ENCODE measurements at regions not wholly inside any gene's neighbourhood (a gene's known extent, or its start where the extent isn't known, plus 50 kb on each side); places are given as distances from the start of the nearest gene placed in this dataset.
A peak's percentile ranks its signal among the peaks of the same experiment; 100 is the strongest.
"Not testable (repeated sequence)": the region's sequence is repeated elsewhere in the genome, so short reads cannot be mapped to it uniquely, and the experiment has no call there.

DNA sequence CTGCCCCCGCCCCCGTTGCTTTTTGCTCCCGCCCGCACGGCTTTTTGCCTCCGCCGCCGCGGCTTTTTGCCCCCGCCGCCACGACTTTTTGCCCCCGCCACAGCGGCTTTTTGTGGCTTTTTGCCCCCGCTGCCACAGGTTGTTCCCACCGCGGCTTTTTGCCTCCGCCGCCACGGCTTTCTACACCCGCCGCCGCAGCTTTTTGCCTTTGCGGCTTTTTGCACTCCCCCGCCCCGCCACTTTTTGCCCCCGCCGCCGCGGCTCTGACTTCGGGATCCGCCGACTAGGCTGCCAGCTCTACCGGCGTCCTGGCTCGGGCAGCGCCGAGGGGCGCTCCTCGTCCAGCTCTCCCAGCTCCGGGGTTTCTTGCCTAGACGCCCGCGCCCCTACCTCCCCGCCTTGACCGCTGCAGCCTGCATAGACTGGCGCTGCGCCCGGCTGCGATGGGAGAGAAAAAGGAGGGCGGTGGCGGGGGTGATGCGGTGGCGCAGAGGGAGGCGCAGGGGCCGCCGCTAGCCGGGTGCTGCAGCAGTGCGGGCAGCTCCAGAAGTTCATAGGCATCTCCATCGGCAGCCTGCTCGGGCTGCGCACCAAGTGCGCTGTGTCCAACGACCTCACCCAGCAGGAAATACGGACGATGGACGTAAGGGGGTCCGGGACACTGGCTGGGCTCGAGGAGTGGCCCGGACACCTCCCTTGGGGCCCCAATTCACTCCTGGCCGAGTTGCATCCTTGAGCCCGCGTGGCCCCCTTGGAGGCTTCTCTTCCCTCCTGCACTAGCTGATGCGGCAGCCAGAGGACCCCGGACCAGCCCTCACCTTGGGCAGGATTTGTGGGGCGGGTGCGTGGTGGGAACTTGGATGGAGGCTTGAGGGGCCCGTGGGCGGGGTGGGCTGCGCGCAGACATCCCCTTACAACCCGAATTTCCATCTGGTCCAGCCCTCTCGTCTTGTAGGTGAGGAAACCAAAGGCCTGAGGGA is 555.7 kb downstream of the TP53TG3F start:
- H3K9me3 Mint-ChIP-seq; ATAC-seq (replicated peaks in 1 of 2); H3K4me1 Mint-ChIP-seq (ENCODE audit: low read depth): not testable (repeated sequence)

GRCh38 chr16:34018277-34018676 is 558.9 kb downstream of the TP53TG3F start:
- not testable (repeated sequence) for H3K36me3 Mint-ChIP-seq (ENCODE audit: insufficient read depth in 2 of 2); H3K27me3 Mint-ChIP-seq (ENCODE audit: low read depth); H3K27ac Mint-ChIP-seq; ATAC-seq (replicated peaks in 1 of 2); H3K4me3 Mint-ChIP-seq; DNase-seq; H3K4me1 Mint-ChIP-seq (ENCODE audit: low read depth)
- peaks cover 12 to 16% of the 10 kb centered on the region in 2 donors for H3K9me3 Mint-ChIP-seq

More for the DNA sequence above, 555.7 kb downstream of the TP53TG3F start:
- H3K27ac Mint-ChIP-seq; H3K27me3 Mint-ChIP-seq (ENCODE audit: low read depth); DNase-seq; H3K36me3 Mint-ChIP-seq (ENCODE audit: insufficient read depth in 2 of 2); H3K4me3 Mint-ChIP-seq: not testable (repeated sequence)

DNA sequence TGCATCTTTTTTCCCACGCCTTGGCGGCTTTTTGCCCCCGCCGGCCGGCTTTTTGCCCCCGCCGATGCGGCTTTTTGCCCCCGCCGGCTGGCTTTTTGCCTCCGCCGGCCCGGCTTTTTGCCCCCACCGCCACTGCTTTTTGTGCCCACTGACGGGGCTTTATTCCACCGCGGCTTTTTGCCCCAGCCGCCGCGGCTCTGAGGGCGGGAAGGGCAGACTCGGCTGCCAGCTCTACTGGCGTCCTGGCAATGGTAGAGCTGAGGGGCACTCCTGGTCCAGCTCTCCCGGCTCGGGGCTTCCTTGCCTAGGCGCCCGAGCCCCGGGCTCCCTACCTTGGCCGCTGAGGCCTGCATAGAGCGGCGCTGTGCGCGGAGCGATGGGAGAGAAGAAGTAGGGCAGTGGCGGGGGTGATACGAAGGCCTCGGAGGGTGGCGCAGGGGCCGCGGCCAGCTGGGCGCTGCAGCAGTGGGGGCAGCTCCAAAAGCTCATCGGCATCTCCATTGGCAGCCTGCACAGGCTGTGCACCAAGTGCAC is 591.4 kb downstream of the TP53TG3F start:
- Mint-ChIP-seq H3K27ac (no peak overlapping the region), H3K36me3 (ENCODE audit: insufficient read depth in 2 of 2) (peaks cover 12 to 15% of the 10 kb centered on the region in 2 donors), H3K4me1 (ENCODE audit: low read depth) (no peaks in the 10 kb centered on the region), H3K27me3 (ENCODE audit: low read depth) (no peaks in the 10 kb centered on the region), H3K9me3 (peaks cover 21 to 23% of the 10 kb centered on the region in 2 donors), H3K4me3 (no peak overlapping the region)
- no peak for ATAC-seq (replicated peaks in 1 of 2)
- no peak for DNase-seq

- ATAC-seq (replicated peaks in 1 of 2), result no peak
- H3K4me3 Mint-ChIP-seq, result no peak overlapping the region
- H3K27me3 Mint-ChIP-seq (ENCODE audit: low read depth), result no peaks in the 10 kb centered on the region
- H3K36me3 Mint-ChIP-seq (ENCODE audit: insufficient read depth in 2 of 2), result peaks cover 12 to 16% of the 10 kb centered on the region in 2 donors
- DNase-seq, result no peak
- peak overlapping the region; percentile 25 for H3K27ac Mint-ChIP-seq
- H3K9me3 Mint-ChIP-seq, result peaks cover 17 to 18% of the 10 kb centered on the region in 2 donors
- H3K4me1 Mint-ChIP-seq (ENCODE audit: low read depth), result no peaks in the 10 kb centered on the region
Measured at GRCh38 chr16:34054137-34054536, 594.7 kb downstream of the TP53TG3F start.

DNA sequence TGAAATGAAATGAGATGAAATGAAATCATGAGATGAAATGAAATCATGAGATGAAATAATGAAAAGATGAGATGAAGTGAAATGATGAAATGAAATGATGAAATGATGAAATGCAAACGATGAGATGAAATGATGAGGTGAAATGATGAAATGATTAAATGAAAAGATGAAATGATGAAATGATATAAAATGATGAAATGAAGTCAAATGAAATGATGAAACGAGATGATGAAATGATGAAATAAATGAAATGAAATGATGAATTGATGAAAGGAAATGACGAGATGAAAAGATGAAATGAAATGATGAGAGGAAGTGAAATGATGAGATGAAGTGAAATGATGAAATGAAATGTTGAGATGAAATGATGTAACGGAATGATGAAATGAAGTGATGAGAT is 595.6 kb downstream of the TP53TG3F start:
- peaks cover 12 to 16% of the 10 kb centered on the region in 2 donors for H3K36me3 Mint-ChIP-seq (ENCODE audit: insufficient read depth in 2 of 2)
- no peaks in the 10 kb centered on the region for H3K27me3 Mint-ChIP-seq (ENCODE audit: low read depth)
- H3K9me3 Mint-ChIP-seq, result peaks cover 14 to 16% of the 10 kb centered on the region in 2 donors
- DNase-seq, result no peak
- H3K4me1 Mint-ChIP-seq (ENCODE audit: low read depth), result no peaks in the 10 kb centered on the region
- ATAC-seq (replicated peaks in 1 of 2), result no peak
- no peak overlapping the region for H3K4me3 Mint-ChIP-seq
- peak overlapping the region; percentile 12 for H3K27ac Mint-ChIP-seq

DNA sequence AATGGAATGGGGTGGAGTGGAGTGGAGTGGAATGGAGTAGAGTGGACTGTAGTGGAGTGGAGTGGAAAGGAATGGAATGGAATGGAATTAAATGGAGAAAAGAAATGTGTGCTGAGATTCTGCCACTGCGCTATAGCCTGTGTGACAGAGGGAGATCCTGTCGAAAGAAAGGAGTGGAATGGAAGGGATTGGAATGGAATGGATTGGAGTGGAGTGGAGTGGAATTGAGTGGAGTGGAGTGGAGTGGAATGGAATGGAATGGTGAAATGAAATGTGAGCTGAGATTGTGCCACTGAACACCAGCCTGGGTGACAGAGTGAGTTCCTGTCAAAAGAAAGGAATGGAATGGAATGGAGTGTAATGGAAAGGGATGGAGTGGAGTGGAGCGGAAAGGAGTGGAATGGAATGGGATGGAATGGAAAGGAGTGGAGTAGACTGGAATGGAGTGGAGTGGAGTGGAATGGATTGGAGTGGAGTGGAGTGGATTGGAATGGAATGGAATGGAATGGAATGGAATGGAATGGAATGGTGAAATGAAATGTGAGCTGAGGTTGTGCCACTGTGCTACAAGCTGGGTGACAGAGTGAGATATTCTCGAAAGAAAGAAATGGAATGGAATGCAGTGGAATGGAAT is 603.3 kb downstream of the TP53TG3F start:
- not testable (repeated sequence) for H3K4me3 Mint-ChIP-seq; DNase-seq; H3K4me1 Mint-ChIP-seq (ENCODE audit: low read depth); H3K27ac Mint-ChIP-seq; ATAC-seq (replicated peaks in 1 of 2); H3K27me3 Mint-ChIP-seq (ENCODE audit: low read depth)
- Mint-ChIP-seq H3K9me3 (peaks cover 43 to 47% of the 10 kb centered on the region in 2 donors), H3K36me3 (ENCODE audit: insufficient read depth in 2 of 2) (peaks cover 43 to 47% of the 10 kb centered on the region in 2 donors)

DNA sequence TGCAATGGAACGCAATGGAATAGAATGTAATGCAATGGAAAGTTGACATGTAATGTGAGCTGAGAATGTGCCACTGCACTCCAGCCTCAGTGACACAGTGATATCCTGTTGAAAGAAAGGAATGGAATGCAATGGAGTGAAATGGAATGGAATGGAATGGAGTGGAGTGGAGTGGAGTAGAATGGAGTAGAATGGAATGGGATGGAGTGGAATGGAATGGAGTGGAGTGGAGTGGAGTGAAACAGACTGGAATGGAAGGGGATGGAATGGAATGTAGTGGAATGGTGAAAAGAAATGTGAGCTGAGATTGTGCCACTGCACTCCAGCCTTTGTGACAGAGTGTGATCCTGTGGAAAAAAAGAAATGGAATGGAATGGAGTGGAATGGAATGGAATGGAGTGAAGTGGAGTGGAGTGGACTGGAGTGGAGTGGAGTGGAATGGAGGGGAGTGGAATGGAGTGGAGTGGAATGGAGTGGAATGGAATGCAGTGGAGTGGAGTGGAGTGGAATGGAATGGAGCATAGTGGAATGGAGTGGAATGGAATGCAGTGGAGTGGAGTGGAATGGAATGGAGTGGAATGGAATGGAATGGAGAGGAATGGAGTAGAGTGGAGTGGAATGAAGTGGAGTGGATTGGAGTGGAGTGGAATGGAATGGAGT is 604.2 kb downstream of the TP53TG3F start:
- H3K4me1 Mint-ChIP-seq (ENCODE audit: low read depth); H3K27ac Mint-ChIP-seq; ATAC-seq (replicated peaks in 1 of 2); H3K27me3 Mint-ChIP-seq (ENCODE audit: low read depth); DNase-seq; H3K4me3 Mint-ChIP-seq: not testable (repeated sequence)
- peaks cover 43 to 51% of the 10 kb centered on the region in 2 donors for H3K9me3 Mint-ChIP-seq
- H3K36me3 Mint-ChIP-seq (ENCODE audit: insufficient read depth in 2 of 2), result peaks cover 44 to 52% of the 10 kb centered on the region in 2 donors

DNA sequence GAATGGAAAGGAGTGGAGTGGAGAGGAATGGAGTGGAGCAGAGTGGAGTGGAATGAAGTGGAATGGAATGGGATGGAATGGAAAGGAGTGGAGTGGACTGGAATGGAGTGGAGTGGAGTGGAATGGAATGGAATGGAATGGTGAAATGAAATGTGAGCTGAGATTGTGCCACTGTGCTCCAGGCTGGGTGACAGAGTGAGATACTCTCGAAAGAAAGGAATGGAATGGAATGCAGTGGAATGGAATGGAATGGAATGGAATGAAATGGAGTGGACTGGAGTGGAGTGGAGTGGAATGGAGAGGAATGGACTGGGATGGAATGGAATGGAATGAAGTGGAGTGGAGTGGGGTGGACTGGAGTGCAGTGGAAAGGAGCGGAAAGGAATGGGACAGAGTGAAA is 605.2 kb downstream of the TP53TG3F start:
- Mint-ChIP-seq H3K36me3 (ENCODE audit: insufficient read depth in 2 of 2) (peaks cover 45 to 58% of the 10 kb centered on the region in 2 donors), H3K9me3 (peaks cover 45 to 52% of the 10 kb centered on the region in 2 donors)
- H3K4me3 Mint-ChIP-seq; H3K27me3 Mint-ChIP-seq (ENCODE audit: low read depth); H3K27ac Mint-ChIP-seq; H3K4me1 Mint-ChIP-seq (ENCODE audit: low read depth); ATAC-seq (replicated peaks in 1 of 2); DNase-seq: not testable (repeated sequence)

DNA sequence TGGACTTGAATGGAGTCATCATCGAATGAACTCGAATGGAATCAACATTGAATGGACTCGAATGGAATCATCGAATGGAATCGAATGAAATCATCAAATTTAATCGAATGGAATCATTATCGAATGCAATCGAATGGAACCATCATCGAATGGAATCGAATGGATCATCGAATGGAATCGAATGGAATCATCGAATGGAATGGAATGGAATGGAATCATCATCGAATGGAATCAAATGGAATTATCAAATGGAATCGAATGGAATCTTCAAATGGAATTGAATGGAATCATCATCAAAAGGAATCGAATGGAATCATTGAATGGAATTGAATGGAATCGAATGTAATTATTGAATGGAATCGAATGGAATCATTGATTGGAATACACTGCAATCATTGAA is 610.3 kb downstream of the TP53TG3F start:
- not testable (repeated sequence) for H3K27ac Mint-ChIP-seq; H3K4me1 Mint-ChIP-seq (ENCODE audit: low read depth); ATAC-seq (replicated peaks in 1 of 2); DNase-seq; H3K27me3 Mint-ChIP-seq (ENCODE audit: low read depth); H3K4me3 Mint-ChIP-seq
- Mint-ChIP-seq H3K36me3 (ENCODE audit: insufficient read depth in 2 of 2) (peaks cover 27 to 40% of the 10 kb centered on the region in 2 donors), H3K9me3 (peaks cover 29 to 31% of the 10 kb centered on the region in 2 donors)

DNA sequence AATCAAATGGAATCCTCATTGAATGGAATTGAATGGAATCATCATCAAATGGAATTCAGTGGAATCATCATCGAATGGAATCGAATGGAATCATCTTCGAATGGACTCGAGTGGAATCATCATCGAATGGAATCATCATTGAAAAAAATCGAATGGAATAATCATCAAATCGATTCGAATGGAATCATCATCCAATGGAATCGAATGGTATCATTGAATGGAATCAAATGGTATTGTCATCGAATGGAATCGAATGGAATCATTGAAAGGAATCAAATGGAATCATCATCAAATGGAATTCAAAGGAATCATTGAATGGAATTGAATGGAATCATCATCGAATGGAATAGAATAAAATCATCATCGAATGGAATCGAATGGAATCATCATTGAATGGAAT is 619.3 kb downstream of the TP53TG3F start:
- Mint-ChIP-seq H3K36me3 (ENCODE audit: insufficient read depth in 2 of 2) (peaks cover 81 to 98% of the 10 kb centered on the region in 2 donors), H3K27ac (no peak overlapping the region), H3K4me3 (no peak overlapping the region), H3K4me1 (ENCODE audit: low read depth) (no peaks in the 10 kb centered on the region), H3K9me3 (peaks cover 66 to 84% of the 10 kb centered on the region in 2 donors), H3K27me3 (ENCODE audit: low read depth) (no peaks in the 10 kb centered on the region)
- DNase-seq (no peak), ATAC-seq (replicated peaks in 1 of 2) (no peak)

DNA sequence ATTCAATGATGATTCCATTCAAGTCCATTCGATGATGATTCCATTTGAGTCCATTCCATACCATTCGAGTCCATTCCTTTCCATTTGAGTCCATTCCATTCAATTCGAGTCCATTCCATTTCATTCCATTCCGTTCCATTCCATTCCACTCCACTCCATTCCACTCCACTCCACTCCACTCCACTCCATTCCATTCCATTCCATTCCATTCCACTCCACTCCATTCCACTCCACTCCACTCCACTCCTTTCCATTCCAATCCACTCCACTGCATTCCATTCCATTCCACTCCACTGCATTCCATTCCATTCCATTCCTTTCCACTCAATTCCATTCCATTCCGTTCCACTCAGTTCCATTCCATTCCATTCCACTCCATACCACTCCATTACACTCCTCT is 625.6 kb downstream of the TP53TG3F start:
- H3K27ac Mint-ChIP-seq; H3K27me3 Mint-ChIP-seq (ENCODE audit: low read depth); H3K4me1 Mint-ChIP-seq (ENCODE audit: low read depth); ATAC-seq (replicated peaks in 1 of 2); DNase-seq; H3K4me3 Mint-ChIP-seq: not testable (repeated sequence)
- Mint-ChIP-seq H3K9me3 (peaks cover 79 to 87% of the 10 kb centered on the region in 2 donors), H3K36me3 (ENCODE audit: insufficient read depth in 2 of 2) (peaks cover 91 to 94% of the 10 kb centered on the region in 2 donors)

DNA sequence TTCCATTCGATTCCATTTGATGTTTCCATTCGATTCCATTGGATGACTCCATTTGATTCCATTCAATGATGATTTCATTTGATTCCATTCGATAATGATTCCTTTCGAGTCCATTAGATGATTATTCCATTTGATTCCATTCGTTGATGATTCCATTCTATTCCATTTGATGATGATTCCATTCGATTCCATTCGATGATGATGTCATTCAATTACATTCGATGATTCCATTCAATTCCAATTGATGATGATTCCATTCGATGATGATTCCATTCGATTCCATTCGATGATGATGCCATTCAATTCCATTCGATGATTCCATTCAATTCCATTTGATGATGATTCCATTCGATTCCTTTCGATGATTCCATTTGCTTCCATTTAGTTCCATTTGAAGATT is 635.6 kb downstream of the TP53TG3F start:
- not testable (repeated sequence) for H3K27me3 Mint-ChIP-seq (ENCODE audit: low read depth); H3K27ac Mint-ChIP-seq; DNase-seq; H3K4me3 Mint-ChIP-seq; H3K4me1 Mint-ChIP-seq (ENCODE audit: low read depth); ATAC-seq (replicated peaks in 1 of 2)
- H3K9me3 Mint-ChIP-seq, result peaks cover 74 to 75% of the 10 kb centered on the region in 2 donors
- H3K36me3 Mint-ChIP-seq (ENCODE audit: insufficient read depth in 2 of 2), result peaks cover 79 to 94% of the 10 kb centered on the region in 2 donors

All from activated T-cell treated with anti-CD3 and anti-CD28 coated beads, Interleukin-2, amount 50 U/mL, for 72 hours (primary cell).